ENCODE measurements at regions not wholly inside any gene's neighbourhood (a gene's known extent, or its start where the extent isn't known, plus 50 kb on each side); places are given as distances from the start of the nearest gene placed in this dataset.

GRCh38 chr16:79966226-79966625 lies 365.7 kb upstream of the MAF start:
- Histone ChIP-seq H3K4me1 (no peaks in the 10 kb centered on the region), H3K27ac (no peak overlapping the region), H3K4me3 (no peak overlapping the region), H3K9me3 (no peaks in the 10 kb centered on the region), H3K27me3 (no peaks in the 10 kb centered on the region), H3K36me3 (no peaks in the 10 kb centered on the region)
- TF ChIP-seq CTCF (IDR thresholded peaks at IDR 0.05) = no peak
- TF ChIP-seq POLR2A (IDR thresholded peaks at IDR 0.05) = no peak
- DNase-seq = no peak

- no peaks in the 10 kb centered on the region for H3K9me3 ChIP-seq
- H3K27ac ChIP-seq = no peak overlapping the region
- no peaks in the 10 kb centered on the region for H3K27me3 ChIP-seq
- no peaks in the 10 kb centered on the region for H3K36me3 ChIP-seq
- no peak for DNase-seq
- H3K4me3 ChIP-seq = no peak overlapping the region
- no peaks in the 10 kb centered on the region for H3K4me1 ChIP-seq
- TF ChIP-seq CTCF (IDR thresholded peaks at IDR 0.05) (no peak), POLR2A (IDR thresholded peaks at IDR 0.05) (no peak)
Observed at GRCh38 chr16:79965718-79966117, 365.2 kb upstream of the MAF start.

GRCh38 chr16:79964104-79964503 lies 363.6 kb upstream of the MAF start:
- H3K27me3 ChIP-seq = no peaks in the 10 kb centered on the region
- no peaks in the 10 kb centered on the region for H3K9me3 ChIP-seq
- TF ChIP-seq POLR2A (IDR thresholded peaks at IDR 0.05) = no peak
- TF ChIP-seq CTCF (IDR thresholded peaks at IDR 0.05) = no peak
- no peaks in the 10 kb centered on the region for H3K4me1 ChIP-seq
- H3K27ac ChIP-seq = no peak overlapping the region
- DNase-seq = no peak
- no peaks in the 10 kb centered on the region for H3K36me3 ChIP-seq
- no peak overlapping the region for H3K4me3 ChIP-seq

GRCh38 chr16:79962962-79963361 lies 362.4 kb upstream of the MAF start:
- no peaks in the 10 kb centered on the region for H3K36me3 ChIP-seq
- no peaks in the 10 kb centered on the region for H3K27me3 ChIP-seq
- H3K9me3 ChIP-seq = no peaks in the 10 kb centered on the region
- TF ChIP-seq POLR2A (IDR thresholded peaks at IDR 0.05) (no peak), CTCF (IDR thresholded peaks at IDR 0.05) (no peak)
- DNase-seq = no peak
- no peak overlapping the region for H3K4me3 ChIP-seq
- no peaks in the 10 kb centered on the region for H3K4me1 ChIP-seq
- H3K27ac ChIP-seq = no peak overlapping the region

- DNase-seq = peak in 1 of 3 donors; percentile 49
Observed at GRCh38 chr16:79959226-79959625, 358.7 kb upstream of the MAF start.

More at GRCh38 chr16:79959226-79959625, 358.7 kb upstream of the MAF start:
- no peak overlapping the region for H3K4me3 ChIP-seq
- H3K27ac ChIP-seq = no peak overlapping the region
- H3K9me3 ChIP-seq = no peaks in the 10 kb centered on the region
- no peaks in the 10 kb centered on the region for H3K36me3 ChIP-seq
- TF ChIP-seq CTCF (IDR thresholded peaks at IDR 0.05) (no peak), POLR2A (IDR thresholded peaks at IDR 0.05) (no peak)
- no peaks in the 10 kb centered on the region for H3K4me1 ChIP-seq
- no peaks in the 10 kb centered on the region for H3K27me3 ChIP-seq

All from Peyer's patch (tissue), 4 donors.